CD4-positive, alpha-beta T cell treated with Interferon alpha-2 for 1 hour (primary cell): ENCODE measurements at regions not wholly inside any gene's neighbourhood (a gene's known extent, or its start where the extent isn't known, plus 50 kb on each side); places are given as distances from the start of the nearest gene placed in this dataset.

ENCODE experiments used
- DNase-seq, 2 donors: peaks; one replicate each; pipeline ENCODE4 v3.0.0-alpha.2; 2020 to 2022

GRCh38 chr10:133035952-133036351, 51.8 kb upstream of the ADGRA1 start:
- no peak for DNase-seq

DNA sequence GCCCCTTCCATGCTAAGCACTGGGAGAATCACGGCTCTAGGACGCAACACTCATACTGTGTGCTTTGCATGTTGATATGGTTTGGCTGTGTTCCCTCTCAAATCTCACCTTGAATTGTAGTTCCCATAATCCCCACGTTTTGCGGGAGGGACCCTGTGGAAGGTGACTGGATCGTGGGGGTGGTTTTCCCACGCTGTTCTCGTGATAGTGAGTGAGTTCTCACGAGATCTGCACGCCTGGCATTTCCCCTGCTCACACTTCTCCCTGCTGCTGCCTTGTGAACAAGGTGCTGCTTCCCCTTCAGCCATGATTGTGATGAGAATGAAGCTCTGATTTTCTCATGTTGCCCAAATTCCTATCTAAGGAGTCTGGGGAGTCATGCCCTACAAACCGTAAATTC, 53.0 kb upstream of the ADGRA1 start:
- no peak for DNase-seq

DNA sequence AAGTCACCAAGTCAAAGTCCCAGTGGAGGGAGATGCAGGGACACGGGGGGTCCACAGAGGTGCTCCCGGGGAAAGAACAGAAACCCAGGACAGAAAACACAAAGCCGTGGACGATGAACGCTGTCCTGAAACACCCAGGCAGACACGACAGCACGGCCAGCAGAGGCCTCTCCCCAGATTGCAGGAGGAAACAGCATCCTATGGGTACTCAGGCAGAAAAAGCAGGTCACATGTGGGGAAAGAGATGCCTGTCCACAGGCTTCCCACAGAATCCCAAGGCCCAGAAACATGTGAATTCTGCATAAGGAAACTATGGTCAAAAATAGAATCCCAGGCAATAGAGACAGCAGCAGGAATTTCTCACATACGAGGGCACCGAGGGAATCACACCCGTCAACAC, 53.6 kb upstream of the ADGRA1 start:
- no peak for DNase-seq

GRCh38 chr10:133033742-133034048, 54.0 kb upstream of the ADGRA1 start:
- DNase-seq, result no peak

GRCh38 chr10:133032976-133033741, 54.6 kb upstream of the ADGRA1 start:
- DNase-seq, result no peak

DNA sequence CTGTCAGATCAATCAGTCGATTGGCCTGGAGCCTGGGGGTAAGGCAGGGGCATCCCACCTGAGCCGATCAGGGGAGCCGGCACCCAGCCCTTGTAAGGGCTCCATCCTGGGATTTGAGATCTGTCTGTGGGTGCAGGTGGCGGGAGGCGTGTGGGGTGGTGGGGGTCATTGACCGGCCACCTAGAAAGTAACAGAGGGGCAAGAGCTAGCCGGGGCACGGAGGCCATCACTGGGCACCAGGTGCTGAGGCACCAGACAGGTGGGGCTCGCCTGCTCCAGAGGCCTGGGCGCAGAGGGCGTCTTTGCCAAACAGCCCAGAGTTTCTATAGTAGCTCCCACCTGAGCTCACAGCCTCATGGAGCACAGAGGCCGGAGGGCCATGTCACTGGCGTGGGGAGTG, 55.5 kb upstream of the ADGRA1 start:
- no peak for DNase-seq

DNA sequence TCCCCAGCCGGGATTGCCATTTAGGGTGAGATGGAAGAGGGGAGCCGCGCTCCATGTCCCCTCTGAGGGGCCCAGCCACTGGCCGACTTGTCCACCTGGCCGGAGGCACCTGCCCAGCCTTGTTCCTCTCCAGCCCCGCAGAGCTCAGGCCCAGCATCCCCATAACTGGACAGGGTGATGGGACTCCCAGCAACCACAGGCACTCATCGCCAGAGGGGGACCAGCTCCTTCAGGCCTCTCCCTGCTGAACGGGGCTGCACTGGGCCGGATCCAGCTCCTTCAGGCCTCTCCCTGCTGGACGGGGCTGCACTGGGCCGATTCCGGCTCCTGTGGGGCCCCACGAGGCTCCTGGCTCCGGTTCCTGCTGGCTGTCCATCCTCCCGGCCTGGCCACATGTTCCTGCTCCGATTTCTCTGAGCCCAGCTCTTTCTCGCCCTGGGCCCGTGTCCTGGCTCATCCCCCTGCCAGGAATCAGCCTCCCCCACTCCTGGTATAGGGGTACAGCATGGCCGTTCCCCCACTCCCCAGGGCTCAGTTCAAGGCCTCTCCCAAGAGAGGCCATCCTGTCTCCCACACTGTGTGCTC, 56.1 kb upstream of the ADGRA1 start:
- DNase-seq, result no peak

- DNase-seq, result no peak
These were observed 56.9 kb upstream of the ADGRA1 start for GRCh38 chr10:133030781-133031180.

- DNase-seq, result no peak
These were observed 57.6 kb upstream of the ADGRA1 start for GRCh38 chr10:133030126-133030525.

GRCh38 chr10:133028956-133029355, 58.8 kb upstream of the ADGRA1 start:
- no peak for DNase-seq

GRCh38 chr10:133028158-133028557, 59.6 kb upstream of the ADGRA1 start:
- no peak for DNase-seq

DNA sequence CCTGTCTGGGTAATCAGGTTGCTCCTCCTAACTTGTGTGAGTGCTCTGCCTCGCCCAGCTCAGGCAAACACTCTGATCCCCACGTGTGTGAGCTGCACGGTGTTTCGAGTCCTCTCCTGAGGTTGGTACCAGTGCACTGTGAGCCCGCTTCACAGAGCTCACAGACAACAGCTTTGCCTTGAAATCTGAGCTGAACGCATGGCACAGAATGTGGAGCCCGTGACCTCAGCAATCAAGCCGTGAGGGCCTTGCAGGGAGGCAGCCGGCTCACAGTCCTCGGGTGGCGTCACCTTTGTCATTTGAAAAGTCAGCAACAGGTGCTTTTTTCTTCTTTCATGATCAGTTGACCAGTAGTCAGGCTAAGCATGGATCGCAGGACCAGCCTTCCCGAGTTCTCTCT, 60.2 kb upstream of the ADGRA1 start:
- DNase-seq, result no peak

GRCh38 chr10:133026726-133027395, 60.9 kb upstream of the ADGRA1 start:
- no peak for DNase-seq

- no peak for DNase-seq
These were observed 61.6 kb upstream of the ADGRA1 start for GRCh38 chr10:133026171-133026570.

- DNase-seq, result no peak
These were observed 62.1 kb upstream of the ADGRA1 start for GRCh38 chr10:133025558-133026090.

- DNase-seq, result no peak
These were observed 62.8 kb upstream of the ADGRA1 start for GRCh38 chr10:133024704-133025557.

DNA sequence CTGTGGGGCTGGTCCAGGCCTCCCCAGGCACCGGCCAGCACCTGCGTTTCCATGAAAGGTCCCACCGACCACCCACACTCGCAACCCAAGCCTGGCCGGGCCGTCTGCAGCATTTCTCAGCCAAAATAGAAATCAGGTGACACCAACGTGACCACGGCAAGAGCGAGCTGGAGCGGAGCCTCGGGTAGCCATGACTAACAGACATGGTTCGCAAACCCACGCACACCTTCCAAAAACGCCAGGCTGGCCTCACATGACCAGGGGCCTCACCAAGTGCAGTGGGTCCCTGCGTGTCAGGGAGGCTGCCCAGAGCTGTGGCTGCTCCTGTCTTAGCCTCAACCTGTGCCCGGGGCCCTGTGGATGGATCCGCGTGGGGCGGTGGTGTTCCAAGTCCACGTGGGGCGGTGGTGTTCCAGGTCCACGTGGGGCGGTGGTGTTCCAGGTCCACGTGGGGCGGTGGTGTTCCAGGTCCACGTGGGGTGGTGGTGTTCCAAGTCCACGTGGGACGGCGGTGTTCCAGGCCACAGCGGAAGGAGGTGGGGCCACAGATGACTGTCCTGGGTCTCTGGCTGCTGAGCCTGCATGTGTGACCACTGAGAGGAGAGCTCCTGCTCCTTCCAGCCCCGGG, 64.4 kb upstream of the ADGRA1 start:
- DNase-seq, result no peak

- DNase-seq, result no peak
These were observed 65.0 kb upstream of the ADGRA1 start for GRCh38 chr10:133022776-133023100.

DNA sequence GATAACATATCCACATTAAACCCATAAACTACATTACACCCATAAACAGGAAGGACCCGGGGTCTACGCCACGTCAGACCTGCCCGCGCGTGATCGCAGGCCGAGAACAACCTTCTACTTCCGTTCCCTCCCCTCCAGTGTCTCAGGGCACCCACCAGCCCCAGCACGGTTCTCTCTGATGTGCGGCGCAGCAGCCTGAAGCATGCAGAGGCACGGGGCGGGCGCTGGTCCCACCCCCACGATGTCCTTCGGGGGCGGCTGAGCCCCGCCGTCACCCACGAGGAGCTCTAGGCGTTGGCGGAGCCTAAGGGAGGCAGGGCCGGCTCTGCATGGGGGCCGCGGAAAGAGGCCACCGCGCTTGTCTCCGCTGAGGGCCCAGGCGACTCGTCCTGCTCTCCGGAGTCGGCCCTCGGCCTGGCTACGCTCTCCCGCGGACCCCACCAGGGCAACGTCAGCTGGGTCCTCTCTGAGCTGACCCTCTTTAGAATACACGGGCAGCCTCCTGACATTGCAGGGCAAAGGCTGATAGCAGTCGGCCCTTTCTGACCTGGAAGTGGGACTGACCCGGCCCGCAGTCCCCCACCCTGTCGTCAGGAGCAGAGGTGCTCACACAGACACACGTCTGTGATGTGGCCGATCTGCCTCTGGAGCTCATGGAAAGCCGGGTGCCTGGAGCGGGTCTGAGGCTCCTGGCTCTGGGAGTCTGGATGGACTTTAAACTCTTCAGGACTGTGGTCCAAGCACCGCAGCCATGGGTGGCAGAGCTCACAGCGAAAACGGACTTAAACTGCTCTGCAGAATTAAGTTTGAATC, 65.6 kb upstream of the ADGRA1 start:
- no peak for DNase-seq

DNA sequence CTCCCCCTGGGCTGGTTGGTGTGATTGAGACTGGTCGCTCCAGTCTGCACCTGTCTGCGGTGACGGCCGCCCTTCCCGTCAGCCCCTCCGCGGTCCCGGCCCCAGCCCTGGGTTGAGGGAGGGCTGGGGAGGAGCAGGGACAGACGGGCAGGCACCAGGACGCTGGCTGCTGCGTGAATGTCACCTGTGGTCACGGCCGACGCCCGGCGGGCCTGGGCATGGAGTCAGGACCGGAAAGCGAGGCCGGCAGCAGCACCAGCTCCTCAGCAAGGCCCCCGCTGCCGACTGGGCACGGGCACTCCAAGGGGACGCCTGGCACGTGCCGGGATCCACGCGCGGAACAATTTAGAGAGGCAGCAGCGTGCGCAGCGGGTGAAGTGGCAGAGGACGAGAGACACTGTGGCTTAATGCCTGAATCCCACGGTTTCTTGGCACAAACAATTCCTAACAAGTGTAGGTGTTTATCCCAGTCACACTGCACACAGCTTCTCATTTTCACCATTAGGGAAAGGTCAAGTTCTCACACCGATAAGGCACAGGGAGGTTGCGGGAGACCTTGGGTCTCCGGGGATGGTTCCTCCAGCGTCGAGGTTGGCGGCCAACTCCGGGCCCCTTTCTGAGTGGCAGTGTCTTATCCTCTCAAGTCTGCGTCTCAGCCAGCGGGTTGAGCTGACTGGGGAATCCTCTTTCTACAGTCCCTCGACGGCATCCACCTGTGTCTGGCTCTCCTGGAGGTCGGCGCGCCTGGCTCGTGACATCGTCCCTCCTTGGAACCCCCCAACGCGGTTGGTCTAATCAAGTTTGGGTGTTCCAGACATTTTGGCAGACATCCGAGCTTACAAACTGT, 66.4 kb upstream of the ADGRA1 start:
- no peak for DNase-seq

DNA sequence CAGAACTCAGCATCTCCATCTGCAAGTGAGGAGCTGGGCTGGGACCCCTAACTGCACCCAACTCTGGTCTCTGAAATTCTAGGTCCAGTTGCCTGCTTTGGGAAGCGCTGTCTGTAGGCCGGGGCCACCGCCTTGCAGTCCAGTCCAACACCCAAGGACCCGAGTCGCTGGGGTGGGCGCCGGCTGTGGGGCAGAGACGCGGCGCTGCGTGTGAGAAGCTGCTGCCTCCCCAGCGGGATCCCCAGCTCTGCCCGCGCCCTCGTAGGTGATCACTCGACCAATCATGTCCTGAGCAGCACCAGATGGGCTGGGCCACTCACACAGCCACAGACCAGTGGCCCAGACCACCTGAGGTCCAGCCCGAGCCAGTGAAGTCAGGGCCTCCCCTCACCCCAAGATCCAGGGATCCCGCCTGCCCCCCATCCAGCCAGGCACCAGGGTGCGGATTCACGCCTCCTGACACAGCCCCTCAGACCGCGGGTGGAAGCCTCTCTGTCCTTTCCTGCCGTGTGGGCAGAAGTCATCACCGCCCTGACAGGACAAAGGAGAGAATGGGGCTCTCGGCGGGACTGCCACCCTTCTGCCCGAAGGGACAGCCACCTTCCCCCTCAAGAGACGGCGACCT, 67.4 kb upstream of the ADGRA1 start:
- DNase-seq, result no peak
